HTR-8/SVneo (cell line): ENCODE measurements at regions not wholly inside any gene's neighbourhood (a gene's known extent, or its start where the extent isn't known, plus 50 kb on each side); places are given as distances from the start of the nearest gene placed in this dataset.

Experiments used
- DNase-seq: peaks from one replicate; pipeline ENCODE4 v3.0.0; 2011; ENCODE audit warnings: low spot score, mixed read lengths; ENCODE audit not compliant: insufficient read length
- FAIRE-seq: peaks from 2 replicates; lab custom pipeline; 2011; peaks lifted over from hg19 to GRCh38; lab: Jason Lieb, UNC

DNA sequence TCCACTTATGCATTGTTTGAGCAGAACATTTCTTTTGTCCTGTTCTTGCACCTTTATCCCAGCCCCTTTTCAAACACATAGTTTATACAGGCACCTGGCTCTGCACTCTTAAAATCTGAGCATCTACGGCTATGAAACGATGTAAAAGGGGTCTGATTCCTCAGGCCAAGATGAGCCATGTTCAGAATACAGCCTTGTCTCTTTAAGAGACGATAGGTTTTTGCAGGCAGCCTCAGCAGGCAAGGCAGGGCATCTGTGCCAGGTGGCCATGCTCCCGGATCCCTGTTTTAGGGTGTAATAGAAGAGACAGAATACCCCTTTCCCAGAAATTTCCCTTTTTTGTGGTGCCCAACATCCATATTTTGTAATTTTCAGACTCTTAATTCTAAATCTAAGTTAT lies 89.1 kb upstream of the NFIB start:
- DNase-seq (no peak), FAIRE-seq (no peak)

DNA sequence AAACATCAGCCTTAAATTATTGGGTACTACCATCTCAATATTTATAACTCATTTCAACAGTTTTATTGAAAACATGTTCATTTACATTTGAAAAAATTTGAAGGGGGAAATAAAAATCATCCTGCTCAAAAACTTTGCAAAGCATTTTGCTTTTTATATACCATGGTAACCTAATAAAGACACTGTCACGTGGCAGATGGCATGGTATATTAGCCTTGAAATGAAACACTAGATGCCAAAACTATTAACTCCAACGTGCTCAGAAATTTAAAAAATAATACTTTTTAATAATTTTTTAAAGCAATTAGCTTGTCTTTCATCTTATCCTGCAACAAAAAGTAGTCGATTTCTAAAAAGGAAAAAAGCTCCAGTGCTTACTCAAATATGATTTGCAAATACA lies 88.6 kb upstream of the NFIB start:
- DNase-seq, result no peak
- no peak for FAIRE-seq

DNA sequence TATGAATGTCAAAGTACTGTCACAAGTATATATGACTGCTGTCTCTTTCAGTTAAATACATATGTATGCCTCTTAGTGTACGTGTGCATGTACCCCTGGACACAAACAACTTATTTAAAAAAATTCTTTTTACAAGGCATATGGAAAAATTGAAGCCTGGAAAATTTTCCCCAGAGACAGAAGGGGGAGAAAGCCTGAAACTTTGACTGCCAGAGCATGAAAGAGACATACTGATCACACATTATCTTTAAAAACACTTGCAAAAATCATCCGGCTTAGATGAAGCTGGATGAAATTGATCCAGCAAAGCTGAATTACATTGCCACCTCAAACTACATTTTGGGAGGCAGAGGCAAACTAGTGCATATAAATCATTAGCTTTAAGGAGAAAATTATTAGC lies 88.0 kb upstream of the NFIB start:
- FAIRE-seq, result no peak
- no peak for DNase-seq

DNA sequence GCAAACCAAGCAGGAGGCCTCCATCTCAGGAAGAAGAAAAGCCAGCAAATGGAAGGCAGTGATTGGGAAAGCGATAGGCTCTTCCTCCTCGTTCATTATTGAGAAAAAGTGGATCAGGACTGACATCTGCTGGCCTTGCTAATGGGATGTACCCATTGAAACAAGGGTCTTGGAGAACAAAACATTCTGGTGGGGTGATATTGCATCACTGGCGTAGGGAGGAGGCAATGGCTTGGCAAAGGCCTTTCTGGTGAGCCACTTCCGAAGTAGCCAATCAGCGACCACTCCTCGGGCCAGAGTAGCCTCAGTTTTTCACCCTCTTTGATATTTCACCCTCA lies 86.7 kb upstream of the NFIB start:
- peak; percentile 8 for DNase-seq
- FAIRE-seq, result no peak

DNA sequence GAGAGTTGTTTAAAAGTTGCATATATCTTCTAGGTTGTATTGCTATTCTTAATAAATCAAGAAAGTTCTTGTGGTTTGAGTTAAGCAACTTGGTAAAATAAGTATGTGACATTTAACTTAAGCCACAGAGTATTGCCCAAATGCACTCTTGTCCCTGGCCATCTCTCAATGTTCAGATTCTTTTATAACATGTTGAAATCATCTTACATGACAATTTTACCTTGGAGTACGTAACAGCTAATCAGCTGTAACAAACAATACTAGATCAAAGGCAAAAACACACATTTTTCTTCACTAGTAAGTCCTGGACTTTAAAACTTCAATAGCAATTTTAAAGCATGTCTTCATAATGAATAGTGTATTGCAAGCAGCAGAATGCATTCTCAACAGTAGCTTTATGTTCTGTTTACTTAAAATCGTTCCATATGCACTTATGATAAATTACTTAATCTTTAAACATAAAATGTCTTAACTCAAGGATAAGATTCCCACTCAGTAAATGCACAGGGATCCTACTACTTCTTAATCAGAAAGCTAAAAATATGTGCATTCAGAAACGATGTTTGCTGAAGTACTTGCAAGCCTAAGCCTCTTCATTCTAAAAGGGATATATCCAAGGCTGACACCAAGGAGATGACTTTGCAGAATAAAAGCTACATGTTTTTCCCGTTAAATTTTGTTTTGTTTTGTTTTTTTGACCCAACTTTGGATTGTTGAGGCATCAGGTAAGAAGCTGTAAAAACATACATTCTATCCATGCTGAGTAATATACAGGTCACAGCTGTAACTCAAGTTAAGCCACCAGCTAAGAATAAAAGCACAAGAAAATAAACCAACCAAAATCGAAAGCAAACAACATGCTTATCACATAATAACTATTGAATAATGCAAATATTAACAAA lies 86.1 kb upstream of the NFIB start:
- no peak for DNase-seq
- no peak for FAIRE-seq

DNA sequence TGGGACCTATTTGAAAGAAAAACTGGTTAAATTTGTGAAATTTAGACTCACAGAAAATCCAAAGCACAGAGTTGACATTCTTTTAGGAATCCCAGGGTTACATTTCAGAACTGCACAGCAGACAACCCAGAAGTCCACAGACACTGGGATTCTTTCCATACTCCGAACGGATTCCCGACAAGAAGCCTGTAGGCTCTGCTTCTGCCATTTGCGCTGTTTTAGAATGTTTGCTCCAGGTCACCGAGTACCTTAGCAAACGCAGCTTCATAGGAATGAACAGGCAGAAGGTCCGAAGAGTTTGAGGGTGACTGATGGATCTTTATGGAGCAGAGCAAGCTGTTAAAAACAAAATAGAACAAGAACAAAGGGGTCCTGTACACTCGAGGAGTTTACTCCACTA lies 84.5 kb upstream of the NFIB start:
- no peak for FAIRE-seq
- no peak for DNase-seq

DNA sequence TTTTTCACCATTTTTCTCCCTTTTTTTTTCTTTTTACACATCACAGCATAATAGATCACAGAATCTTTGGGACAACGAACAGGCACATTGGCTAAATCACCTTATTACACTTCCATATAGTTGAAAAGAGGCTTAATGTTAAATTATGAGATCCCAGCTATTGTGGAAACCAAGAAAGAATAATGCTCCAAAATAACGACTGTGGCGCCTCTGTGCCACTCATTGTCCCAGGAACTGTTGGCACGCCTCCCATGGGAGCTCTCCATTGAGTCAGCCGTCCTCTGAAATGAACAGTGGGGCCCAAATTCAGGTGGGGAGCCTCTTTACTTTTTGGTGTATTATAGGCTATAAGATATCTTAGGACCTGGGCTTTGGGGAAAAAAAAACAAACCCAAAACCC lies 82.2 kb upstream of the NFIB start:
- DNase-seq (no peak), FAIRE-seq (no peak)

DNA sequence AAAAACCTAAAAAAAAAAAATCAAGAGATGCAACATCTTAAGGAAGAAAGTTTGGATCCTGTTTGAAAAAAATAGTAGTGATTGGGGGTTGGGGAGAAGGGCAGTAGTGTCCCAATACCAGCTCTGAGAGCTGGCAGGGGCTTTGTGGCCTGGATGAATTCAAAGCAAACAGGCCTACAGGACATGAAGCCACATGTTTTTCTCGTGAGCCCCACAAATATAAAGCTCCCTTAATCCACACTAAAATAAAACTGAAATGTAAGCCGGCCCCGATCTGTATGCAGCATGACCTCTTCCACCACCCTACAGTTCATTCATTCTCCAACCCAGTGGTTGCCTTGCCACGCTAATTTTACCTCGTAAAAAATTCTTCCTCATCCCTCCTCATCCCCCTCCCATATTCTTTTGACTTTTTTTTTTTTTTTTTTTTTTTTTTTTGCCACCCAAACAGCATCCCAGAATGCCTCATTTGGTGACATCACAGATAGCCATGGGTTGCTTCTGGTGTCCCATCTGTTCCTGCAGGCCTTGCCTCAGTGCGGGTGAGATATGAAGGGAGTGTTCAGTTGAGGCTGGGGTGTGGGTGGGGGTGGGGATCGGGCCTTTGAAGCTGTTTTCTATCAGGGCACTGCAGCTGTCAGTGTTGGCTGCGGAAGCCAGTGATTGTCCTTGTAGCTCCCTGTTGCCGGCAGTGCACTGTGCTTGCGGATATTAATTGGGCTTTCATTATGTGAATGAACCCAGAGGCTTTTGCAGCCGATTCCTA lies 81.6 kb upstream of the NFIB start:
- DNase-seq (no peak), FAIRE-seq (no peak)

DNA sequence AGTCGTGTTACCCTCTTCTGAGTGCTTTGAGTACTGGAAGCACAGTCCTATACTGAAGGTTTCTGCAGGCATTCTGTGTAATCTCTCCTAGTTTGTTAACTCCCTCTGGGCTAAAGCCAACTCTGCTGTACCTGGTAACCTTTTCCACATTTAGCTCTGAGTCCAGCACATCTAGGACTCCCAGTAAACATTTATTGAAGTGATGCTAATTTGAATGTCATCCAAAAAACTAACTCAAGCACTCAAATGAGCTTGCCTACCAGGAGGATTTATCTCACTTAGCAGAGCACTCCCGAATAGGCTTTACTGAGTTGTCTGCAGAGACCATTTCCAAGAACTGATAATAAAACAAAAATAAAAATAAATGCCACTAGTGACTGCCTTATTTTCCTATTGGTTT lies 79.5 kb upstream of the NFIB start:
- DNase-seq (no peak), FAIRE-seq (no peak)

DNA sequence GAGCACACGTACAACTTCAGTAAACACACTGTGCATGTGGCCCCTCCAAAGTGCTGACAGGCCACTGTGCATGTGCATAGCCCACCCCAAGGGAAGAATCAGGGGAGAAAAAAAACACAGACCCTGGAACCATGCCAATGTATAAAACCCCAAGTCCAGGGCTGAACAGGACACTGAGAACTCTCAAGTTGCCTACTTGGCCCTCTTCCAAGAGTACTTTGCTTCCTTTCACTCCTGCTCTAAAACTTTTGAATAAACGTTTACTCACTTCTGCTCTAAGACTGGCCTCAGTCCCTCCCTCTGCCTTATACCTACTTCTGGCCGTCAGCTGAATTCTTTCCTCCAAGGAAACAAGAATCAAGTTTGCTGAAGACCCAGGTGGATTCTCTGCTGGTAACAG lies 77.7 kb upstream of the NFIB start:
- DNase-seq, result no peak
- FAIRE-seq, result no peak

DNA sequence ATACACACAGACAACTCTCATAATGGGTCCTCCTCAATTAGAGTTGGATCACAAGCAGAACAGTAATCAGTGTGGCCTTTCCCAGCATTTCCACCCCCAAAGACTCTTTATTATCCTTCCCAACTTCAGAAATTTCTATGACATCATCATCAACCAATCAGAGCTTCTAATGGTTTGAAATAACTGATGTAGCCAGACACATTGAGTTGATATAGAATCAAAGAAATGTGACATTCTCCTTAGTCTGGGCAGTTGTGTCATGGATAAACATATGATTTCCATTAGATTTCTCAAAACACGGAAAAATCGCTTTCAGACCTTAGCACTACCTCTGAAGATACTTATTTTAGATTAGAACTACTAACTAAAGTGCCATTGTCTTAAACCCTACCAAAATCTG lies 75.7 kb upstream of the NFIB start:
- no peak for DNase-seq
- FAIRE-seq, result no peak

DNA sequence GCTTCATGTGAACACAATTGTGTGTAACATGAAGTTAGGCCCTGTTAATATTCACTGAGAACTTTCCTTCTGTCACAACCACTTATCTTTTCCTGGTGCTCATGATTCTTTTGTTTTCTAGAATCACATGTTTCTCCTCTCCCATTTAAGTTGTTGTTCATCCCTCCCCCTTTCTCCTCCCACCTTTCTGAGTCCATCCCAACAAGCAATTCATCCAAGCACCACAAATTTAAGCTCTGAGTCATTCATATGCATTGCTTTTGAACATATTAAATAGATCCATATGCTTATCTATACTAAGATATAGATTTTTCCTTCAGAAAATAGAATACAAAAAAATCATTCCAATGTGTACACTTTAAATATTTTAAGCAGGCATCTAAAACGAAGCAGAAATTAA lies 75.2 kb upstream of the NFIB start:
- DNase-seq (no peak), FAIRE-seq (no peak)

DNA sequence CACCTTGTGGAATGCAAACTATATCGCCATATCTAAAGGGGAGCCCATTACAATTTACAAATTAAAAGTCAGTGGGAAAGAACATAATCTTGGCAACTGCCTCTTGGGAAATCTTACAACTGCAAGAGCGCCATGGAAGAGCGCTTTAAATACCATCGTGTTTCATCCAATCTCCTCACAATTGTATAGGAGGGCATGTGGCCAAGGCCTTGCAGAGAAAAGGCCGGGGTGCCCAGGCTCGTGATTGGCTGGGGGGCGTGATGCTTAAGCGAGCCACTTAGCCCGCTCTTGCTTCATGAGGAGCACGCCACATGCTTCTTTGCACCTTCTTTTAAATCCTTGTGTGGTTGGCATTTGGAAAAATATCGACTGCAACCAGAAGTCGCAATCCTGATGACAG lies 69.8 kb upstream of the NFIB start:
- DNase-seq (no peak), FAIRE-seq (no peak)

DNA sequence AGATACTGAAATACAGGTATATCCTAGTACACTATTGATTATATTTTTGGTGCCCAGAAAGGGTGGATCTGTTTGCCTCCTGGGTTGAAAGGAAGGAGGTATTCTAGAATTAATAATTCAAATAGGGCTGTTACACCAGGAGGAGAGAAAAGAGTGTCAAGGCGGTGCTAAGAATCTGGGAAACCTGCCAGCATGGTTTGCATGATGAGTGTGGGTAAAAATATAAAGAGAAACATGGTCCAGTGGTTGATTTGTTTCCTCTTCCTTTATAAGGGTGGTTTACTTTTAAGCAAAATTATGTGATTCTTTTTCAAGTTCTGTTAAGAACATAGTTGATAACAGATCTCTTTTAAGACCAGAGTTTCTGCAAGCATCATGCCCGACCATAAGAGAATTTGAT lies 69.4 kb upstream of the NFIB start:
- FAIRE-seq, result no peak
- no peak for DNase-seq

DNA sequence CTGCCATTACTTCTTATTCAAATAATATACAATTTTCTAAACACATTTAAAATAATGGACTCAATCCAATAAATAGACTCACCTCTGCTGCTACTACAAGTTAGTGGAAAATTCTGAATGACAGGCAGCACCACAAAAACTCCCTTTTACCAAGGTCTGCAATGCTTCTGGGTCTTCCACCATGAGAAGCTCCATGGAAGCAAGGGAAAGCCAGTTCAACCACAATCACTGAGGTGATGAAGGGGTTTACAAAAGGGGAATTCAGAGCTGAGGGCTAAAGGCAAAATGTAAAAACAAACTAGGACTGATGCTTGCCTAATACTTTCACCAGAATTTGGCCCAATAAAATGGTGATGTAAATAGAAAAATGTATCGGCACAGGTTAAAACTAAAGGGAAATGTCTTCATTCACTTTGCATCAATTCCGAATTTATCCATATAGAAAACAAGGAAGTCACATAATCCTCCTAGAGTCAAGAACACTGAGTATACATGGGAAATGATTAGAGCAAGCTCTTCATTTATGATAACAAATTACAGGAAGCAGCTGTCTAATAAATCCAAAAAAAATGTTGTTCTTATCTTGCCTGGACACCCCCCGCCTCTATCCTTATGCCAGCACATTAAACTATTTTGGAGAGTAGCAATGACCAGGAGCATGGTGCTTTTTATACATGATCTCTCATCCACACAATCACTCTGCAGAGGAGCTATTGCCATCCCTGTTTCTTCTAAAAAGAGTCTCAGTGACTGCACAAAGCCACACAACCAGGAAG lies 66.3 kb upstream of the NFIB start:
- DNase-seq (no peak), FAIRE-seq (no peak)

DNA sequence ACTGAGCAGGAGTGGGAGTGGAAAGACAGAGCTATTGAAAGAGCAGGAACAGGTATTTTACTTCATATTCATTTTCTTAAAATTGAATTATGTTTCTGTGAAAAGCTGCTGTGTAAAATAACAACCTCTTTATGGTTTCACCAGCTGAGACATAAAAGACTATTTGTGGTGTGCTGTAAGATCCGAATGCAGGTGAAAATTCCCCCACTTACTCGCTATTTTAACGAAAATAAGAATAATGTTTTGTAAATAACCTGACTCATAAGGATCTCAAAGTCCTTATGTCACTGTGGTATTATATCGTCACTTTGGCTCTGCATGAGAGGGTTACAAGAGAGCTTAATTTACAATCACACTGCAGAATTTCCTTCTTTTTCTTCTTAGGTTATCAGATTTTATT lies 65.3 kb upstream of the NFIB start:
- DNase-seq, result no peak
- FAIRE-seq, result no peak

DNA sequence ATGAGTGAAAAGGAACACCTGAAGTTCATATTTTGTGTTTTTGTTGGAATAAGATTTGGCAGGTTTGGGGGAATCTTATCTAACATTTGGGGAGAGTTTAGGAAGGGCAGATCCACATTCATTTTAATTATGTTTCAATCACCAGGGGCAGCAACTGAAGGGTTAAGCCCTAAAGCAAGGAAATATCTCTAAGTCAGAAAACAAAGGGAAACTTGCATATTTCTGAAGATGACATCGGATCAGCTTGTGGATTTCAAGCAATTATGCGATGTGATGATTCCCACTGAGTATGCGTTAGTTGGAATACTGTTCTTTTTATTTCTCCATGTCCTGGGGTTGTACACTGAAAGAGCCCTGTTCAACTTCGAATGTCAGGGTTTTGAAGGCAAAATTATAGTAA lies 59.8 kb upstream of the NFIB start:
- FAIRE-seq (no peak), DNase-seq (no peak)

DNA sequence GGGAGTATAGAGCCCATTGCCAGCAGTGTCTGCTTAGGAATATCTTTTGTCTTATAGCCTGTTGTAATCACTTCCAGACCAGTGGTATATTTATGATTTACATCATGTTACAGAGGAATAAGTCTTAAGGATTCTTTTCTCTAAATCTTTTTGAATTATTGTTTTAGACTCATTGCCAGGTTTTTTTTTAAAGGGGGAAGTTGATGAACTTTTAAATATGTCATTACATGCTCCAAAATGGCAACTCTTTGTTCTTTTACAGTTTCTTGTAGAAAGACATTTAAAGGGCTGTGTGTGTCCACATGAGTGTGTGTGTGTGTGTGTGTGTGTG lies 59.4 kb upstream of the NFIB start:
- DNase-seq (no peak), FAIRE-seq (no peak)

DNA sequence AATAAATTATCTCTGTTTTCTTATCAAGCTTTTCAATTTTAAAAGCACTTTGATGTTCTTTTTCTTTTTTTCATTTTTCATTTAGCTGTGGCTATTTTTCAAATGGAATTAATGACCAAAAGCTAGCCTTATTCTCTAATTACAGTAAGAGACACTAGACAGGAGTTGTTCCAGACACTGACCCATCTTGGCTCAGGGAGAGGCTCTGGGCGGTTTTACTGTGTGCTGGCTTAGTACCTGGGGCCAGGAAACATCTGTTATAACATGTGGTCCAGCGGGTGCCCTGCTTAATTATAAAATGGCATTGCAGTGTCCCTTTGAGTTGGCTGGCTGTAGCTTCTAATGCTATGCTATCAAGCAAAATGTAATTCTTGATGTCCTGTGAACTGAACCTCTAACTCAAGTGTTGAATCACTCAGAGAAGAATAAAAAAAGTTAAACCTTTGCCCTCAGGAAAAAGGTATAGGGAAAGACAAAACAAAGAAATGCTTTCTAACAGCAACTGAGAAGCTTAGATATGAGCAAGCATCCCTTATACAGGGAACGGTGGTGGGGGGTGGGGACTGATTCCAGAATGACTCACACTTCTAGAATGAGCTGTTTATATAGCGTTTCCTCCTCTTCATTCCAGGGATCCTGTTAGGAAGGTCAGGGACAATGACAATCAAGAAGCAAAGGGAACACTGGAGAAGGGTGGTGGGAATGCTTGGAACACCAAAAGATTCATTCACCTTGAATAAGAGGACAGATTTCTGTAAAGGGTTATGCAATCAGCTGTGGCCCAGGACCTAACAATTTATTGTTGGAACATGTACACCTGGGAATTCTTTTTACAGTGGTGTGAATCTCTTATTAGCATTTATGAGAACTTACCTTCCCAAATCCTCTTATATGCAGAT lies 58.7 kb upstream of the NFIB start:
- DNase-seq (peak; percentile 43), FAIRE-seq (peak; percentile 13)

DNA sequence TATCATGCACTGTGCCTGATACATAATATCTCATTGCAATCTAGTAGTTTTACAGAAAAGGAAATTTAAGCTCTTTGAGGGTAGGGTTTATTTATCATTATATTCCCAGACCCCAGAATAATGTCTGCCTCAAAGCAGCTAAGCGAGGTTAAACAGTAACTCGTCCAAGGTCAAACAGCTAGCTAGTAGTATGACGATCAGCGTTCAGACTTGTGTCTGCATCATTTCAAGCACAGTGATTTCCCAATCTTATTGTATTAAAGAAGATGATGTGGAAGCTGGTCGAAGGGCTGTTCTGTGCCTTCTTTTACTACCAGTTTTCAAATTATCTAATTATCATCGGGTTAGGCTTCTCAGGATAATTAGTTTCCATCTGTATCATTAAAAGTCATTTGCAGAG lies 55.1 kb upstream of the NFIB start:
- DNase-seq (no peak), FAIRE-seq (no peak)
